Fibroblast of gingiva (primary cell): ENCODE measurements at regions not wholly inside any gene's neighbourhood (a gene's known extent, or its start where the extent isn't known, plus 50 kb on each side); places are given as distances from the start of the nearest gene placed in this dataset.

Experiments
- DNase-seq: peaks from one replicate; pipeline ENCODE4 v3.0.0-alpha.2; 2011; ENCODE audit warnings: low read depth

DNA sequence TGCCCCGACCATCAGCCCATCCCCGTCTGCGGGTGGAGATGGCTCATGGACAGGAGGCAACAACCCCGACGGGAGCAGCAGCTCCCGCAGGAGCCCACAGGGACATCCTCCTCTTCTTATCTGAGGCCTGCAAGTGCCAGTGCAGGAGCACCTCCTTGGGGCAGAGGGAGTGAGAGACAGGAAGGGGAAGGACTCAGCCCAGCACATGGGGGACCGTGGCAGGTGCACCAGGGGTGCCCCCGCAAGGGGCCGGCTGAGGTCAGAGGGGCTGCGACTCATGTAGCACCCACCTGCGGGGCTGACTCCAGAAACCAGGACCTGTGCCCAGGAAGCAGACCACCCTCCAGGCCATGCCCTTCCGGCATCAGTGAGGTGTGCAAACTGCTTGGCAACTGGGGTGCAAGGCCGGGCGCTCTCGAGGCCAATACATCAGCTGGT lies 259.8 kb upstream of the ADAMTS16 start:
- DNase-seq = no peak

DNA sequence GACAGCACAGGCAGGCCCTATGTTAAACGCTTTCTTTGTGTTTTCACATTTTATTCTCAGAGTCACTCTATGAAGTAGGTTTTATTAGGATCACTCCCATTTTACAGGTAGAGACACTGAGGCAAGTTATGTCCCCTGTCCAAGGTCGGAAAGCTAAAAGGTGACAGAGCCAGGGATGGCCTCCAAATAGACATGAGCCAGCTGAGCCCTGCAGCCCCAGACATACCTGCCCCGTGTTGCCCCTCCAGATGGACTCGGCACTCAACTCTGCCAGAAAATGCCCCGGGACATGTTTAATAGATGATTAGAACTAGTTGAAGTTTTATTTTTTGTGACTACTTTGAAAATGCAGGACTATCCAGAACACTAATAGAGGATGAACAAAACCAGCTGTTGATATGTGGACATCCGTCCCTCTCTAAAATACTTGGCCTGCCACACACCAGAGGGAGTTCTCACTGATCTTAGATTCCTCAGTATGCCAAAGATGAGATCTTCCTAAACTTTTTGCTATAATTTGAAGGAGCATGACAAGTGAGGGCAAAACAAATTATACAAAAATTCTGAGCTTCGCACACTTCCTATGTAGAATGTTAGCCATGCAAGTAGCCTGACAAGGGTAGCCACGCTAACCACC lies 258.6 kb upstream of the ADAMTS16 start:
- DNase-seq = no peak

DNA sequence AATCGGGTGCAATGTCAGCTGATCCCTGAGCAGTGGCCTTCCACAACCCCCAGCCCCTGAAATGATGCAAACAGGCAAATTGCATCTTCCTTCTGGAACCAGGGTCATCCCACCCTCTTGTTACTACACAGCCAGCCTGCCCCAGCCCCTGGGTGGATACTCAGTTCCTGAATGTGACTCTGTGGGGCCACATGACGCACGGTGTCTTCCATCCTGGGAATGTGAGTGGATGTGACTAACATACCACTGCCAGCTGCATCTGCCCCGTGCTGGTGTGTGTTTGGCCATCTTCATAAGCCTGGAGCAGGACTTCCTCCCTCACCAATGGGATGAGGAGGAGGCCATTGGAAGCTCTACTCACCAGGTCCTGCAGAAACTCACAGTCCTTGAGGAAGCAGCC lies 257.9 kb upstream of the ADAMTS16 start:
- DNase-seq = no peak

DNA sequence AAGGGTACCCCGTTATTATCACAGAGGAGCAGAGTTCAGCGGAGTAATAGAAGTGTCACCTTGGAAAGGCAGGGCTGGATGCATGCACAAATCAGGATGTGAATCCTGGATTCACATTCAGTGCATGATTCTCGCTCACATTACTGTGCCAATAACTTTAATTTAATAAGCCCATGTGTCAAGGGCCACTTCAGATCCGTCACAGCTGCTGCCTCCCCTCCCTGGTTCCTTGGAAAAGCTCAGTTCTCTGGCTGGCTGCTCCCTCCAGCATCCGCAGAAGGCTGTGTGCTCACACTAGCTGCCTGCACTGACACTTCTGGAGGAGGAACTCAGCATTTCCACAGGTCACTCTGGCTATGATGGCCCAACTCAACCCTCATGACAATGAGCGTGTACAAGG lies 256.8 kb upstream of the ADAMTS16 start:
- DNase-seq = no peak

DNA sequence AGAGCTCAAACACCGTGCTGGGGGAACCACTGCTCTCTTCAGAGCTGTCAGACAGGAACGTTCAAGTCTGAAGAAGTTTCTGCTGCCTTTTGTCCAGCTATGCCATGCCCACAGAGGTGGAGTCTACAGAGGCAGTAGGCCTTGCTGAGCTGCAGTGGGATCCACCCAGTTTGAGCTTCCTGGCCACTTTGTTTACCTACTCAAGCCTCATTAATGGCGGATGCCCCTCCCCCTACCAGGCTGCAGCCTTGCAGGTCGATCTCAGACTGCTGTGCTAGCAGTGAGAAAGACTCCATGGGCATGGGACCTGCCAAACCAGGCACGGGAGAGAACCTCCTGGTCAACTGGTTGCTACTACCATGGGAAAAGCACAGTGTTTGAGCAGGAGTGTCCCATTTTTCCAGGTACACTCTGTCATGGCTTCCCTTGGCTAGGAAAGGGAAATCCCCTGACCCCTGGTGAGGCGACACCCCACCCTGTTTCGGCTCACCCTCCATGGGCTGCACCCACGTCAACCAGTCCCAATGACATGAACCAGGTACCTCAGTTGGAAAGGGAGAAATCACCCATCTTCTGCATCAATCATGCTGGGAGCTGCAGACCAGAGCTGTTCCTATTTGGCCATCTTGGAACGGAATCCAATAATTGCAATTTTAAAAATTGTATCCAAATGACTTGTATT lies 246.9 kb upstream of the ADAMTS16 start:
- DNase-seq = no peak

DNA sequence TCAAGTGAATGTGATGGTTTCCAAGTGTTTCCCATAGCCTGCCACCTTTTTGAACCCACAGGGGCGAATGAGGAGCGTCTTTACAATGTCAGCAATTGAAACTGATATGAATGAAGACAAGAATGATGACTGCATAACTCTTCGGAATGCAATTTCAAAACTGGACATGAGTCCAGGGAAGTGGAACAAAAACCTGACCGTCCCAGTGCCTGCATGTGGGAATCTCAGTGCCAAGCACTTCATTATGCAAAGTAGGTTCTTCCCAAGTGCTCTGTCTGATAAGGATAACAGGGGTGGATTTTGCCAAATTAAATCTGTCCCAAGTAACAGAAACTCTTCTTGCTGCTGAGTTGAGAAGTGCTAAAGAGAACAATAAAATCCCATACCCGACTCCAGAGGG lies 243.8 kb upstream of the ADAMTS16 start:
- DNase-seq = no peak

DNA sequence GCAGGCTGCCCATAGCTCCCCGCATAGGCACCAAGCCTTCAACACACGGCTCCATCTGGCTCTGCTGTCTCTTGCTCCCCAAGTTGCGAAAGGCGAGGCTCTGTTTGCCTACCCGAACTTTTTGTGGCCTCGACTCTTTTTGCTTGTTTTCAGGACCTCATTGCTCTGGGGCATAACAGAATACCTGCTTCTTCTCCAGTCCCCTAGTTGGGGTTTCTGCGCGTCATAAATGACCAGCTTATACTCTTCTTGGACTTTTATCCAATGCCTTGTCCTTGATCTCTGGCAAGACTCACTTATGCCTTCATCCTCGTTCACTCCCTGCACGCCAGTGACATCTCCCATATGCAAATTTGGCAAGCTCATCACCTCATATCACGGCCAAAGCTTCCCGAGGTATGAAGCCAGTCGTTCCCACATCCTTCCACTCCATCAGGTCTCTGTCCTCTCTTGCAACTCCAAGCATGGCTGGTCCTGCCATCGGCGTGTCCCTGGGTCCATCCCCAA lies 238.8 kb upstream of the ADAMTS16 start:
- DNase-seq = no peak

DNA sequence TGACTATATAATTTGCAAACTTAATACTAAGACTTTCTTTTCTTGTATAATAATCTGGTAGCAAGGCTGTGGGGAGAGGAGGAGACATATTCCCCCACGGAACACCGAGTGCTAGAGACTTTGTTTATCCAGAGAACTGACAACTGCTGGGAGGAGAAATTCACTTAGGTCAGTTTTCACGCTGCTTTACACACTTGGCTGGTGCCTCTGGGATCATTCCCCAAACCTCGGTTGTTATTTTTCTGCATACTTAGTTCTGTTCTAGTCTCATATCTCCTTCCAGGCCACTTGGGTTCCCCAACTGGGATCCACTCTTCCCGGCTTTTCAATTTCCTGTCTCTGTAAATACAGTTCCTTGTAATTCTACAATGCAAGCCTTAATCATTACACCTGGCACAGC lies 238.2 kb upstream of the ADAMTS16 start:
- DNase-seq = no peak

DNA sequence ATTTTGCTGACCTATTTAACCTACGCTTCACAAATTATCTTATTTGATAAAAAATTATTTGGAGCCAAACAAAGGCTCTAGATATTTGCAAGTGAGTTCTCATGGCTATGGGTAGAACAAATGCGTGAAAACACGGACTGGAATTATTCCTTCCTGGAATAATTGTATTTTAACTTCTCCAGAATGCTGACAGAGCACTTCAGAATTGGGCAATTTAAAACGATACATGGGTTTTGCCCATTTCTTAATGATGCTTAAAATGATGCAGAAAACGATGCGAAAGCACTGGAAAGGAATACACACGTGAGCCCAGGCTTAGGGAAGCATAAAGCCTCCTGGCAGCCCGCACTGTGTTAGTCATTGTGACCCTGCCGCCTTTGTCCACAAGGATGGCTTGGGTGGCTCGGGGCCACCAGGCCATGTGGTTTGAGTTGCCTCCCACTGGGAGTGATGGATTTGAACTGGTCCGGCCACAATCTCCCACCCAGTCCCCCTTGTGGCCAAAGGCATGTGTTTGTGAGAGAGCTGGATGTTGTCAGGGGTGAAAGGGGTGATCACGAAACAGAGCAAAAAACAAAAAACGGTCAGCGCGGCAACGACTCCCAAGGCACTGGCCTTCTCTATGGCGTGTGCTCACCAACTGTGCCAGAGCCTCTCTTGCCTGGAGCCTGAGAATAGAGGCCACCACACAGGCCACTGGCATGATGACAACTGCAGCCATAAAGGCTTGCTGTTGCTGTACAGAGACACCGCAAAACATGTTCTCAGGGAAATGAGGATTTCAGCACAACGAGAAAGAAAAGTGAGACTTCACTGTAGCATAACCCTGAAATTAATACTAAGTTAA lies 234.2 kb upstream of the ADAMTS16 start:
- DNase-seq = no peak

DNA sequence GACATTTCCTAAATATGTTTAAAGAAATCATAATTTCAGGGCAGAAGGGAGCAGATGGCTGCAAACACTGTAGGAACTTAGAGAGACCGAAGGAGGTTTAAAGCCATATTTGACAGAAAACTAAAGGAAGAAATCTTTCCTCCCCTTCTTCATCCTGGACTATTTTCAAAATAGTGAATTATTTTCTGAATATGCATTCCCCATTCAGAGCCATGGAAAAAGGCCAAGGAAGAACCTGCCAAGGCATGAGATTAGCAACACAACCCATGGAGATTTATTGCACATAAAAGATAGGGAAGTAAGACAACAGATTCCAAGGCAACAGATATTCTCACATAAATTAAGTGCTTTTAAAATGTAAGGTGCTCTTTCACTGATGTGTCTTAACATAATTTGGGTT lies 233.3 kb upstream of the ADAMTS16 start:
- no peak for DNase-seq

DNA sequence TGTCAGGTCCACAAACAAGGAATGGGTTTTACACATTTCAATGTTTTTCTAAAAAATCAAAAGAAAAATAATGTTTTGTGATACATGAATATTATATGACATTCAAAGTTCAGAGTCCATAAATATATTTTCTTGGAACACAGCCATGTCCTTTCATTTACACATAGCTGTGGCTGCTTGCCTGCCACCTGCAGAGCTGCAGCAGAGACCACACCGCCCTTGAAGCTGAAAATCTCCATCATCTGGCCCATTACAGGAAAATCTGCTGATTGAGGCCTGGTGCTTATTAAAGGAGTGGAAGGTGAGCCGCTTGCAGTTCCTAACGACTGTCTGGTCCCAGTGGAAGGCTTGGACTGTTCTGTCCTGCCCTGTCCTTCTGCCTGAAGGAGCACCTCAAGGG lies 232.6 kb upstream of the ADAMTS16 start:
- DNase-seq = no peak

DNA sequence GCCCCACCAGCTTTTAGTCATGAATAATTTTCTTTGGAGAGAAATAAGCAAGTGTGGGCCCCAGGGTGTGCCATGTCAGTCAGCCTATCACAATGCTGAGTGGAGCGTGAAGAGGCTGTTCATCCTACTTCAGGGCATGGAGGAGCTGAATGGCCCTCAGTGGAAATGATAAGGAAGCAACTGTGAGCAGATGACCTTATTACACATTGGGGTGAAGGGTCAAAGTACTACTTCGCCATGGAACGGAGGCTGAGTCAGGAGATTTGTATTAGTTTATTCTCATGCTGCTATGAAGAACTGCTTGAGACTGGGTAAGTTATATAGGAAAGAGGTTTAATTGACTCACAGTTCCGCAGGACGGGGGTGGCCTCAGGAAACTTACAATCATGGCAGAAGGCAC lies 231.0 kb upstream of the ADAMTS16 start:
- no peak for DNase-seq

DNA sequence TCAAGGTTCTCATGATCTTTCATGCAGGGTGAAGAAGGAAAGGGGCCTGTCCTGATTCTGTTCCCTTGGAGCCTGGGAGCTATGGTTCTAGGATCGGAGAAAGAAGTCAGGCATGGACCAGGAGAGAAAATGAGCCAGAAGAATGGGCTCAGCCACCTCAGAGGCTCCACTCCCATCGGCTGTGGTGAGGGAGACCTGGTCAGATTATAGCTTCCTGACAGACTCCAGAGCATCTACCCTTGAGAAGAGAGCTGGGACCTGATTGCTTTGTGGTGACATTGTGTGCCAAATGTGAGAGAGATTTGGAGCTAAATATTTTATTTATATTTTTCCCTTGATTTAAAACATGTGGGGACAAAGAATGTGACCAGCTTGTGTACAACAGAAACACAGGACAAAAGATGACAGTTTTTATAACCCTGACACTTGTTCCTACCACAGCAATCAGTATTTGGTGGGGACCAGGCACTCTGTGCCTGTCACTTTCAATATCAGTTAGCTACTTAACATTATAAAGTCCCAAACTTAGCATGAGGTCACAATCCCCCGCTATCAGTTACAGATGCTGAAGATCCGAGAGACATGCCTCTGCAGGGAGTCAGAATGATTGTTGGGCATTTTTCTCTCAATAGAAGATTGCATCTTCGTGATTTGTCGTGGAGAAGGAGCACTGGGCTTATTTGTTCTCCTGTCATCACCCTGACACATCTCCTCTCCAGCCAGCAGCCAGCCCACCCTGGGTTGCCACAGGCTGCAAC lies 228.3 kb upstream of the ADAMTS16 start:
- DNase-seq = no peak

DNA sequence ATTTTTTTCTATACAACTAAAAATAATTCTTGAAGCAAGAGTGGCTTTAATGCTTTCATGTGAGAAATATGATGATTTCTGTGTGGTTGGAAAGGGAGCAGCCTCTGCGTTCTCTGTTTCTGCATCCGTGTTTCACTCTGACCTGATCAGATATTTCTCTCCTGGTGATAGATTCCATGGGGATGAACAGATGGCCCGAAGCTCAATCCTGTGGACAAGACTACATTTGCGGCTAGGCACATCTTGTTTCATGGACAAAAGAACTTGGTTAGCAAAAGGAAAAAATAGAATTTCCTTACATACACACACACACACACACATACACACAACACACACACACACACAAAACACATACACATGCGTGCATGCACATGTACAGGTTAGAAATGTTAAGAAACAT lies 218.2 kb upstream of the ADAMTS16 start:
- DNase-seq = no peak

DNA sequence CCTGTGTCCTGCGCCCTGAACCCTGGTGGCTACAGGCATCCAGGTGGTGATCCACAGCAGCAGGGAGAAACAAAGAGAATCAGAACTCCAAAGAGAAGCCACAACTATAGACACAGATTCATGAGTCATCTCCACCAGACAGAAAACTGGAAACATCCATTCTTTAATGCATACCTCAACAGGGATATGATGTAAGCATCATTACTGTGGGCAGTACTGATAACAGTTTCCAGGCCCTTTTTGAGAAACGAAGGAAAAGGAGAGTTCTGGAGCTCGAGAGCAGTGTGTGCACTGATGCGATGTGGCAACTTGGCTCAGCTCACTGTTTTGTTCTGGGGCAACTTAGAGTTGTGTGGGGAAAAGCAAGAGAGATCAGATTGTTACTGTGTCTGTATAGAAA lies 215.6 kb upstream of the ADAMTS16 start:
- no peak for DNase-seq

DNA sequence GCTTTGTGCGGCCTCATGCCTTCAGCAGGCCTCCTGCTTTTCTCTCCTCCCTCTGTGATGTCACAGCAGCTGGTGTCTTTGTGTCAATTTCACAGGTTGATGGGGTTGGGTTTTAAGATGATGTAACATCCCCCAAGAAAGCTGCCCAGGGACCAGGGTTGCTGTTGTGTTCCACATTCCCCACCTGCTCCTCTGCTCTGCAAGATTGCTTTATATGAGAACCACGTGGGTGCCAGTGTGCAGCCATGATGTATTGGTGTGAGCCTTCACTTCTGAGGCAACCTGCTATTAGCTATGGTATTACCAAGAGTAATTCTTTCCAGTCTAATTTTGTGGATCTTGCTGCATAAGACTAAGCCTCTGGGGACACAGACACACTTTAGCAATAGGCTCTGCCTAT lies 213.0 kb upstream of the ADAMTS16 start:
- no peak for DNase-seq

DNA sequence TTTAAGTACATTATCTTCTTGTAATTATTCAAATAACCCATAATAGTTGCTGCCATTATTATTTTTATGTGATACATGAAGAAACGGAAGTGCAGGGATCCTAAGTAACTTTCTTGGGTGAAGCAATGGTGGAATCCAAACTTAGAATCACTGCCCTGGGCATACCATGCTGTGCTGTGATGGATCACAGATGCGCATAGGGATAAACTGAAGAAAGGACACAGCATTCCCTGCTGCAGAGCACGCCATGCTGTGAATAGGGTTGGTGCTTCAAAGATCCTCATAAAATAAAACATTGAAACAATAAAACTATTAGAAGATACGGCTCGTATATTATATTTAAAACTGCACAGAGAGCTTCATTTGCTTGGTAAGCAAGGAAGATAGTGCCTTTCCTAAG lies 211.7 kb upstream of the ADAMTS16 start:
- DNase-seq = no peak

DNA sequence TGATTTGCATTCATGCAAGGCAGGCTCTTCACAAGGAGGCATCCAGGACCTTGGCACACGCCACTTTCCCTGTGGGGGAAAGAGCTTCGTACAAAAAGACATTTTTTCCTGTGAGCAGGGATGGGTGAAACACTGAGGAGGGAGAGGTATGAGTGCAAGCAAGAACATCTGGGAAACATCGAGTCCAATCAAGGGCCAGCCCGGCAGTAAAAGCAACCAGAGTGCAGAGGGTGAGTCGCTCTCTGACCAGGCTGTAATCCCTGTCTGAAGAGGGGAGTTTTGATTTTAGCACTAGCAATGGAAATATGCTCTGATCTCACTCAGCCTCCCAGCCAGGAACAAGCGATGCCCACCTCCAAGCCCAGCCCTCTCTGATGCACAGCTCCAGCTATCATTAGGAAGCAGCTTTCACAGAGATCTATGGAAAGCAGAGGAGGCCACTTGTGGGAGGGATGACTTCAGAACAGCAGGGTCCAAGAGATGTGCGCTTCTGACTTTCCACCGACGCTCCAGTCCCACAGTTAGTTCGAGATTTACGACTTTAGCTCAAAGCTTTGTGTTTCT lies 211.0 kb upstream of the ADAMTS16 start:
- no peak for DNase-seq

DNA sequence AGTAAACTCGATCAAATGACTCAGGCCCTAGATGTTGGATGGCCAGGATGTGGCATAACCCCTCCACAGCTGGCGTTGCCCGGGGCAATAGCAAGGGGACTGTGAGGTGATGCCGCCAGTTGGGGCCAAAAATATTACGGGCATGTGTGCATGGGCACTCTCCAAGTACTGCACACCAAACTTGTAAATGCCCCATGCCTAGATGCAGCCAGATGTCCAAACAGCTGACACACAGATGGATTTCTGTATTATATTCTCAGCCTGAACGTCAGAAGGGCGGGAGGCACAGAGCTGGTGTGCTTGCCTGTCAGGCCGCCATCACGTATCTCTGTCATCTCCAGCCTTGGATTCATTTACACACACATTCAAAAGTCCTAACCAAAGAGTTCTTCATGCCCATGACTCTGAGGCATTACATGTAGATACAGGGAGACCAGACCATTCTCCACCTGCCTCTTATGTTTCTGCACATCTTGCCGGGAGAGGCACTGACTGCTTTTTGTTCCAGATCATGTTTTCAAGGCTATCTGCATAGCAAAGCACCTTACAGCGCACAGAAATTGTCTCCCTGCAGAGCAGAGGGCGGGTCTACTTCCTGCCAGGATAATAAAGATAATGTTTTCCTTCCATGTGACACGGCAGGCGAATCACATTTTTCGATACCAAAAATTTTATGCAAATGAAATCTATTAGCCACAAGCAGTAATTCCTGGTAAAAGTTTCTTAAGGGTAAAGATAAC lies 200.9 kb upstream of the ADAMTS16 start:
- no peak for DNase-seq

DNA sequence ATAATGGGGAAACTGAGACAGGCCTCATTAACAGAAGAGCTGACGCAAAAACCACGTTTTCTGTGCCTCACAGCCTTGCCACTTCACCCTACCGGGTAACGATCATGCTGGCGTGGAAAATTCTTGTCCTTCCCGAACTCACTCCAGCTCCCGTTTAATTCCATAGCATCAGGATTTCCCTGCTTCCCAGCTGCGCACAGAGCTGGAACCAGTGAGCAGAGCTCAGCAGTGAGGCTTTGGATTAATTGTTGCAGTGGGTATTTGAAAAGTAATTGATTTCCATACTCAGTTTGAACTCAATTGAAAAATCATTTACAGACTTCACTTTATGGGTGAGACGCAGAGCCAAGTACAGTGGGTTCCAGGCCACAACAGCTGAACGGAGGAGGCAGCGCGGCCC lies 199.0 kb upstream of the ADAMTS16 start:
- no peak for DNase-seq
